Activated T-cell treated with anti-CD3 and anti-CD28 coated beads, Interleukin-2, amount 50 U/mL, for 72 hours (primary cell): ENCODE measurements at regions not wholly inside any gene's neighbourhood (a gene's known extent, or its start where the extent isn't known, plus 50 kb on each side); places are given as distances from the start of the nearest gene placed in this dataset.

Experiments used
- ATAC-seq, 2 donors: fragments of 150-1000 bp; cut with Tn5 transposase; replicated peaks in 1 of 2; 2 replicates each; pipeline ENCODE4 v1.10.0; 2021; ENCODE audit warnings: moderate library complexity in 2 of 2, mild to moderate bottlenecking in 1 of 2
- DNase-seq, 2 donors: peaks; one replicate each; pipeline ENCODE4 v3.0.0; 2021 to 2022; ENCODE audit warnings: mixed read lengths in 1 of 2
- H3K27ac Mint-ChIP-seq: one replicate; pipeline ENCODE4 v1.8.0; 2022; ENCODE audit warnings: mild to moderate bottlenecking, moderate library complexity, mixed read lengths
- H3K27me3 Mint-ChIP-seq: one replicate; pipeline ENCODE4 v1.8.0; 2022; ENCODE audit warnings: low read depth, mixed read lengths
- H3K36me3 Mint-ChIP-seq, 2 donors: one replicate each; pipeline ENCODE4 v1.8.0; 2022; ENCODE audit warnings: mixed read lengths in 2 of 2, mild to moderate bottlenecking in 1 of 2; ENCODE audit not compliant: insufficient read depth in 2 of 2
- H3K4me1 Mint-ChIP-seq: one replicate; pipeline ENCODE4 v1.8.0; 2022; ENCODE audit warnings: low read depth, mixed read lengths
- H3K4me3 Mint-ChIP-seq, 2 donors: one replicate each; pipeline ENCODE4 v1.8.0; 2022; ENCODE audit warnings: mild to moderate bottlenecking in 2 of 2, mixed read lengths in 2 of 2, moderate library complexity in 2 of 2
- H3K9me3 Mint-ChIP-seq, 2 donors: one replicate each; pipeline ENCODE4 v1.8.0; 2022; ENCODE audit warnings: mixed read lengths in 2 of 2

- DNase-seq, result no peak
- Mint-ChIP-seq H3K4me1 (peaks cover 5% of the 10 kb centered on the region), H3K9me3 (no peaks in the 10 kb centered on the region), H3K36me3 (no peaks in the 10 kb centered on the region), H3K27me3 (no peaks in the 10 kb centered on the region), H3K4me3 (no peak overlapping the region), H3K27ac (no peak overlapping the region)
- no peak for ATAC-seq
Measured at GRCh38 chr11:112518371-112518770, 257.7 kb upstream of the PLET1 start.

GRCh38 chr11:112519751-112520150 is 259.1 kb upstream of the PLET1 start:
- DNase-seq (no peak), ATAC-seq (no peak)
- H3K9me3 Mint-ChIP-seq, result no peaks in the 10 kb centered on the region
- peaks cover 5% of the 10 kb centered on the region for H3K4me1 Mint-ChIP-seq
- H3K27me3 Mint-ChIP-seq, result no peaks in the 10 kb centered on the region
- H3K4me3 Mint-ChIP-seq, result no peak overlapping the region
- no peaks in the 10 kb centered on the region for H3K36me3 Mint-ChIP-seq
- no peak overlapping the region for H3K27ac Mint-ChIP-seq

- H3K36me3 Mint-ChIP-seq, result no peaks in the 10 kb centered on the region
- no peaks in the 10 kb centered on the region for H3K9me3 Mint-ChIP-seq
- no peak overlapping the region for H3K27ac Mint-ChIP-seq
- no peak for DNase-seq
- no peaks in the 10 kb centered on the region for H3K27me3 Mint-ChIP-seq
- peaks cover 5% of the 10 kb centered on the region for H3K4me1 Mint-ChIP-seq
- no peak overlapping the region for H3K4me3 Mint-ChIP-seq
- no peak for ATAC-seq
Measured at GRCh38 chr11:112520354-112520753, 259.7 kb upstream of the PLET1 start.

GRCh38 chr11:112522536-112522935 is 261.9 kb upstream of the PLET1 start:
- Mint-ChIP-seq H3K27ac (no peak overlapping the region), H3K4me3 (no peak overlapping the region), H3K4me1 (peaks cover 10% of the 10 kb centered on the region), H3K9me3 (no peaks in the 10 kb centered on the region), H3K27me3 (no peaks in the 10 kb centered on the region), H3K36me3 (no peaks in the 10 kb centered on the region)
- no peak for DNase-seq
- no peak for ATAC-seq

- DNase-seq (no peak), ATAC-seq (no peak)
- Mint-ChIP-seq H3K27ac (no peak overlapping the region), H3K4me1 (peaks cover 10% of the 10 kb centered on the region), H3K36me3 (no peaks in the 10 kb centered on the region), H3K27me3 (no peaks in the 10 kb centered on the region), H3K4me3 (no peak overlapping the region), H3K9me3 (no peaks in the 10 kb centered on the region)
Measured at GRCh38 chr11:112523031-112523430, 262.4 kb upstream of the PLET1 start.

- Mint-ChIP-seq H3K27ac (no peak overlapping the region), H3K36me3 (no peaks in the 10 kb centered on the region), H3K9me3 (no peaks in the 10 kb centered on the region), H3K27me3 (no peaks in the 10 kb centered on the region), H3K4me1 (peaks cover 6% of the 10 kb centered on the region), H3K4me3 (no peak overlapping the region)
- no peak for ATAC-seq
- no peak for DNase-seq
Measured at GRCh38 chr11:112523477-112523876, 262.8 kb upstream of the PLET1 start.

GRCh38 chr11:112523951-112524350 is 263.3 kb upstream of the PLET1 start:
- ATAC-seq (no peak), DNase-seq (no peak)
- Mint-ChIP-seq H3K9me3 (no peaks in the 10 kb centered on the region), H3K27me3 (no peaks in the 10 kb centered on the region), H3K4me3 (no peak overlapping the region), H3K4me1 (peaks cover 5% of the 10 kb centered on the region), H3K27ac (no peak overlapping the region), H3K36me3 (no peaks in the 10 kb centered on the region)

GRCh38 chr11:112524798-112525197 is 264.1 kb upstream of the PLET1 start:
- H3K4me3 Mint-ChIP-seq, result no peak overlapping the region
- peaks cover 5% of the 10 kb centered on the region for H3K4me1 Mint-ChIP-seq
- ATAC-seq (no peak), DNase-seq (no peak)
- no peaks in the 10 kb centered on the region for H3K27me3 Mint-ChIP-seq
- H3K36me3 Mint-ChIP-seq, result no peaks in the 10 kb centered on the region
- no peaks in the 10 kb centered on the region for H3K9me3 Mint-ChIP-seq
- H3K27ac Mint-ChIP-seq, result no peak overlapping the region

GRCh38 chr11:112525270-112525669 is 264.6 kb upstream of the PLET1 start:
- DNase-seq, result no peak
- no peaks in the 10 kb centered on the region for H3K36me3 Mint-ChIP-seq

GRCh38 chr11:112525844-112526590 is 265.4 kb upstream of the PLET1 start:
- ATAC-seq (peak in 1 of 2 donors; percentile 55), DNase-seq (no peak)
- H3K27ac Mint-ChIP-seq, result no peak overlapping the region

More at GRCh38 chr11:112525270-112525669, 264.6 kb upstream of the PLET1 start:
- ATAC-seq, result no peak
- Mint-ChIP-seq H3K27ac (no peak overlapping the region), H3K9me3 (no peaks in the 10 kb centered on the region), H3K27me3 (no peaks in the 10 kb centered on the region), H3K4me3 (no peak overlapping the region), H3K4me1 (peaks cover 5% of the 10 kb centered on the region)

GRCh38 chr11:112526699-112527416 is 266.2 kb upstream of the PLET1 start:
- H3K4me1 Mint-ChIP-seq, result peaks cover 5% of the 10 kb centered on the region
- no peak overlapping the region for H3K4me3 Mint-ChIP-seq
- DNase-seq, result peak; percentile 22 to 28
- H3K9me3 Mint-ChIP-seq, result no peaks in the 10 kb centered on the region
- H3K27ac Mint-ChIP-seq, result no peak overlapping the region
- no peaks in the 10 kb centered on the region for H3K36me3 Mint-ChIP-seq
- ATAC-seq, result peak; percentile 91 to 94
- no peaks in the 10 kb centered on the region for H3K27me3 Mint-ChIP-seq

More at GRCh38 chr11:112525844-112526590, 265.4 kb upstream of the PLET1 start:
- Mint-ChIP-seq H3K9me3 (no peaks in the 10 kb centered on the region), H3K4me3 (no peak overlapping the region), H3K27me3 (no peaks in the 10 kb centered on the region), H3K4me1 (peaks cover 5% of the 10 kb centered on the region), H3K36me3 (no peaks in the 10 kb centered on the region)

GRCh38 chr11:112529071-112529470 is 268.4 kb upstream of the PLET1 start:
- Mint-ChIP-seq H3K27me3 (no peaks in the 10 kb centered on the region), H3K4me3 (no peak overlapping the region), H3K27ac (no peak overlapping the region), H3K9me3 (no peaks in the 10 kb centered on the region), H3K4me1 (peaks cover 5% of the 10 kb centered on the region), H3K36me3 (no peaks in the 10 kb centered on the region)
- ATAC-seq, result no peak
- DNase-seq, result no peak

- H3K27me3 Mint-ChIP-seq, result peaks cover 24% of the 10 kb centered on the region
- no peak overlapping the region for H3K4me3 Mint-ChIP-seq
Measured at GRCh38 chr11:112532506-112532905, 271.8 kb upstream of the PLET1 start.

More at GRCh38 chr11:112532506-112532905, 271.8 kb upstream of the PLET1 start:
- H3K27ac Mint-ChIP-seq, result no peak overlapping the region
- H3K9me3 Mint-ChIP-seq, result no peaks in the 10 kb centered on the region
- H3K36me3 Mint-ChIP-seq, result no peaks in the 10 kb centered on the region
- H3K4me1 Mint-ChIP-seq, result peaks cover 2% of the 10 kb centered on the region
- DNase-seq (no peak), ATAC-seq (no peak)
